GM19463 (cell line): ENCODE measurements at regions not wholly inside any gene's neighbourhood (a gene's known extent, or its start where the extent isn't known, plus 50 kb on each side); places are given as distances from the start of the nearest gene placed in this dataset.
"Not testable (repeated sequence)": the region's sequence is repeated elsewhere in the genome, so short reads cannot be mapped to it uniquely, and the experiment has no call there.

Experiments
- ATAC-seq: cut with Tn5 transposase; IDR thresholded peaks from one replicate; pipeline ENCODE4 v1.9.1; 2021; ENCODE audit warnings: mild to moderate bottlenecking, moderate library complexity; ENCODE audit not compliant: unreplicated experiment

GRCh38 chr16:86948046-86948445 is 369.1 kb downstream of the C16orf95 start:
- no peak for ATAC-seq

GRCh38 chr16:86949116-86949515 is 368.1 kb downstream of the C16orf95 start:
- ATAC-seq: no peak

GRCh38 chr16:86949630-86950029 is 367.6 kb downstream of the C16orf95 start:
- ATAC-seq: no peak

GRCh38 chr16:86951041-86951822 is 366.0 kb downstream of the C16orf95 start:
- no peak for ATAC-seq

GRCh38 chr16:86951831-86952598 is 365.2 kb downstream of the C16orf95 start:
- no peak for ATAC-seq

- no peak for ATAC-seq
Measured at GRCh38 chr16:86952769-86953168, 364.4 kb downstream of the C16orf95 start.

GRCh38 chr16:86953631-86954391 is 363.4 kb downstream of the C16orf95 start:
- no peak for ATAC-seq

GRCh38 chr16:86955136-86955855 is 361.9 kb downstream of the C16orf95 start:
- ATAC-seq: no peak

- no peak for ATAC-seq
Measured at GRCh38 chr16:86956437-86956836, 360.8 kb downstream of the C16orf95 start.

- not testable (repeated sequence) for ATAC-seq
Measured at GRCh38 chr16:86957662-86958198, 359.5 kb downstream of the C16orf95 start.

- ATAC-seq: no peak
Measured at GRCh38 chr16:86958423-86958822, 358.8 kb downstream of the C16orf95 start.

GRCh38 chr16:86959091-86959651 is 358.0 kb downstream of the C16orf95 start:
- ATAC-seq: no peak

GRCh38 chr16:86959729-86960128 is 357.5 kb downstream of the C16orf95 start:
- no peak for ATAC-seq

- no peak for ATAC-seq
Measured at GRCh38 chr16:86960266-86960665, 356.9 kb downstream of the C16orf95 start.

GRCh38 chr16:86961171-86961601 is 356.0 kb downstream of the C16orf95 start:
- ATAC-seq: no peak

- no peak for ATAC-seq
Measured at GRCh38 chr16:86962259-86962658, 354.9 kb downstream of the C16orf95 start.

- ATAC-seq: no peak
Measured at GRCh38 chr16:86962913-86963312, 354.3 kb downstream of the C16orf95 start.

GRCh38 chr16:86963600-86964575 is 353.3 kb downstream of the C16orf95 start:
- ATAC-seq: no peak

- no peak for ATAC-seq
Measured at GRCh38 chr16:86964796-86965241, 352.4 kb downstream of the C16orf95 start.
